ENCODE measurements at regions not wholly inside any gene's neighbourhood (a gene's known extent, or its start where the extent isn't known, plus 50 kb on each side); places are given as distances from the start of the nearest gene placed in this dataset.

GRCh38 chr9:134259708-134260107 lies 66.5 kb upstream of the RXRA start:
- TF ChIP-seq, protein P1, sequence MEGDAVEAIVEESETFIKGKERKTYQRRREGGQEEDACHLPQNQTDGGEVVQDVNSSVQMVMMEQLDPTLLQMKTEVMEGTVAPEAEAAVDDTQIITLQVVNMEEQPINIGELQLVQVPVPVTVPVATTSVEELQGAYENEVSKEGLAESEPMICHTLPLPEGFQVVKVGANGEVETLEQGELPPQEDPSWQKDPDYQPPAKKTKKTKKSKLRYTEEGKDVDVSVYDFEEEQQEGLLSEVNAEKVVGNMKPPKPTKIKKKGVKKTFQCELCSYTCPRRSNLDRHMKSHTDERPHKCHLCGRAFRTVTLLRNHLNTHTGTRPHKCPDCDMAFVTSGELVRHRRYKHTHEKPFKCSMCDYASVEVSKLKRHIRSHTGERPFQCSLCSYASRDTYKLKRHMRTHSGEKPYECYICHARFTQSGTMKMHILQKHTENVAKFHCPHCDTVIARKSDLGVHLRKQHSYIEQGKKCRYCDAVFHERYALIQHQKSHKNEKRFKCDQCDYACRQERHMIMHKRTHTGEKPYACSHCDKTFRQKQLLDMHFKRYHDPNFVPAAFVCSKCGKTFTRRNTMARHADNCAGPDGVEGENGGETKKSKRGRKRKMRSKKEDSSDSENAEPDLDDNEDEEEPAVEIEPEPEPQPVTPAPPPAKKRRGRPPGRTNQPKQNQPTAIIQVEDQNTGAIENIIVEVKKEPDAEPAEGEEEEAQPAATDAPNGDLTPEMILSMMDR (IDR thresholded peaks at IDR 0.05): no peak
- no peak for TF ChIP-seq POLR2A (IDR thresholded peaks at IDR 0.05)
